Astrocyte (in vitro differentiated cells and primary cell): ENCODE measurements at regions not wholly inside any gene's neighbourhood (a gene's known extent, or its start where the extent isn't known, plus 50 kb on each side); places are given as distances from the start of the nearest gene placed in this dataset.

Experiments
- DNase-seq: peaks from one replicate; pipeline ENCODE4 v3.0.0-alpha.2; 2010; ENCODE audit warnings: low read depth
- FAIRE-seq: peaks from 2 replicates; lab custom pipeline; 2011; peaks lifted over from hg19 to GRCh38; lab: Jason Lieb, UNC
- H2AFZ ChIP-seq: 2 replicates; pipeline ENCODE4 v1.6.0; 2012; ENCODE audit warnings: low read depth, low read length, inconsistent platforms
- H3K27ac ChIP-seq: 2 replicates; pipeline ENCODE4 v1.5.1; 2011; ENCODE audit warnings: low read depth, low read length, inconsistent platforms
- H3K27me3 ChIP-seq: 2 replicates; pipeline ENCODE4 v1.6.0; 2011; ENCODE audit warnings: low read length, inconsistent platforms; ENCODE audit not compliant: insufficient read depth
- H3K36me3 ChIP-seq: 2 replicates; pipeline ENCODE4 v1.5.1; 2011; ENCODE audit warnings: low read length, inconsistent platforms; ENCODE audit not compliant: insufficient read depth
- H3K4me1 ChIP-seq: 2 replicates; pipeline ENCODE4 v1.5.1; 2011; ENCODE audit warnings: low read length, inconsistent platforms; ENCODE audit not compliant: insufficient read depth
- H3K4me2 ChIP-seq: 2 replicates; pipeline ENCODE4 v1.6.0; 2012; ENCODE audit warnings: low read length, inconsistent platforms
- H3K4me3 ChIP-seq: 2 replicates; pipeline ENCODE4 v1.5.1; 2011; ENCODE audit warnings: low read depth, mild to moderate bottlenecking, low read length, inconsistent platforms; ENCODE audit not compliant: insufficient read depth
- H3K79me2 ChIP-seq: 2 replicates; pipeline ENCODE4 v1.6.0; 2012; ENCODE audit warnings: mild to moderate bottlenecking, low read length, inconsistent platforms; ENCODE audit not compliant: insufficient read depth
- H3K9ac ChIP-seq: 2 replicates; pipeline ENCODE4 v1.6.0; 2012; ENCODE audit warnings: mild to moderate bottlenecking, low read length, inconsistent platforms
- H3K9me3 ChIP-seq: 2 replicates; pipeline ENCODE4 v1.5.1; 2012; ENCODE audit warnings: low read depth, mild to moderate bottlenecking, low read length, inconsistent platforms; ENCODE audit not compliant: insufficient read depth
- H4K20me1 ChIP-seq: 2 replicates; pipeline ENCODE4 v1.6.0; 2012; ENCODE audit warnings: low read length, inconsistent platforms; ENCODE audit not compliant: insufficient read depth
- H3K27ac Mint-ChIP-seq: one replicate; pipeline ENCODE4 v1.8.0; 2021; ENCODE audit warnings: mild to moderate bottlenecking, mixed read lengths; ENCODE audit not compliant: unreplicated experiment
- H3K27me3 Mint-ChIP-seq: one replicate; pipeline ENCODE4 v1.8.0; 2021; ENCODE audit warnings: low read depth, mixed read lengths; ENCODE audit not compliant: unreplicated experiment
- H3K36me3 Mint-ChIP-seq: one replicate; pipeline ENCODE4 v1.8.0; 2021; ENCODE audit warnings: low read depth, mixed read lengths; ENCODE audit not compliant: unreplicated experiment
- H3K4me1 Mint-ChIP-seq: one replicate; pipeline ENCODE4 v1.8.0; 2021; ENCODE audit warnings: low read depth, mixed read lengths; ENCODE audit not compliant: unreplicated experiment
- H3K4me3 Mint-ChIP-seq: one replicate; pipeline ENCODE4 v1.8.0; 2021; ENCODE audit warnings: mild to moderate bottlenecking, moderate library complexity, mixed read lengths; ENCODE audit not compliant: unreplicated experiment
- H3K9me3 Mint-ChIP-seq: one replicate; pipeline ENCODE4 v1.8.0; 2021; ENCODE audit warnings: mild to moderate bottlenecking, mixed read lengths; ENCODE audit not compliant: unreplicated experiment
- EZH2 ChIP-seq: IDR thresholded peaks from 2 replicates; pipeline ENCODE4 v1.6.1; 2012; ENCODE audit warnings: mild to moderate bottlenecking, low read length, inconsistent platforms; ENCODE audit not compliant: insufficient read depth
- TF ChIP-seq, protein P1 (sequence below): IDR thresholded peaks from 2 replicates; pipeline ENCODE4 v1.5.1; 2011; ENCODE audit warnings: low read depth, mild to moderate bottlenecking, inconsistent platforms, low read length, moderate library complexity; ENCODE audit not compliant: insufficient read depth

DNA sequence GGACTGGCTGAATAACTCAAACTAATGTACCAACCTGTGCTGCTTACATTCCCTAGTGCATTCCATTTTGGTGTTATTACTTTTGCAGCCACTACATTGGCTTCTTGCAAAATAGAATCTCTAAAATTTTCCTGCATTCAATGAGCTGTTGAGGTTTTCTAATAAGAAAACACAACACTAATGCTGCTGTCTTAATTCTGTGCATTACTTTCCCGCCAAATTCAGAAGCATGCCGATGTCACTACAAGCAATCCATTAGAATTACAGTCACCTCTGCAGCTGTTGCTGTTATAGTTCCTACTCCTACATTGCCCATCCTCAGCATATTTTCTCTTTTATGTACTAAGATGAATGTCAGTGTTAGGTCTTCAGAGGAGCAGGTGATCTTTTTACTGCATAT, 359.5 kb downstream of the HACE1 start:
- DNase-seq (no peak), FAIRE-seq (no peak)
- Histone ChIP-seq H3K4me2 (no peak overlapping the region), H3K4me3 (no peak overlapping the region), H3K9ac (no peak overlapping the region), H3K27me3 (no peaks in the 10 kb centered on the region), H3K79me2 (no peaks in the 10 kb centered on the region), H3K27ac (no peak overlapping the region), H4K20me1 (no peaks in the 10 kb centered on the region), H3K4me1 (no peaks in the 10 kb centered on the region), H3K9me3 (no peaks in the 10 kb centered on the region), H3K36me3 (no peaks in the 10 kb centered on the region), H2AFZ (no peak overlapping the region)
- Mint-ChIP-seq H3K4me3 (no peak overlapping the region), H3K4me1 (no peaks in the 10 kb centered on the region), H3K27ac (no peak overlapping the region), H3K36me3 (no peaks in the 10 kb centered on the region), H3K27me3 (no peaks in the 10 kb centered on the region), H3K9me3 (no peaks in the 10 kb centered on the region)
- no peak for TF ChIP-seq EZH2
- TF ChIP-seq, protein P1, sequence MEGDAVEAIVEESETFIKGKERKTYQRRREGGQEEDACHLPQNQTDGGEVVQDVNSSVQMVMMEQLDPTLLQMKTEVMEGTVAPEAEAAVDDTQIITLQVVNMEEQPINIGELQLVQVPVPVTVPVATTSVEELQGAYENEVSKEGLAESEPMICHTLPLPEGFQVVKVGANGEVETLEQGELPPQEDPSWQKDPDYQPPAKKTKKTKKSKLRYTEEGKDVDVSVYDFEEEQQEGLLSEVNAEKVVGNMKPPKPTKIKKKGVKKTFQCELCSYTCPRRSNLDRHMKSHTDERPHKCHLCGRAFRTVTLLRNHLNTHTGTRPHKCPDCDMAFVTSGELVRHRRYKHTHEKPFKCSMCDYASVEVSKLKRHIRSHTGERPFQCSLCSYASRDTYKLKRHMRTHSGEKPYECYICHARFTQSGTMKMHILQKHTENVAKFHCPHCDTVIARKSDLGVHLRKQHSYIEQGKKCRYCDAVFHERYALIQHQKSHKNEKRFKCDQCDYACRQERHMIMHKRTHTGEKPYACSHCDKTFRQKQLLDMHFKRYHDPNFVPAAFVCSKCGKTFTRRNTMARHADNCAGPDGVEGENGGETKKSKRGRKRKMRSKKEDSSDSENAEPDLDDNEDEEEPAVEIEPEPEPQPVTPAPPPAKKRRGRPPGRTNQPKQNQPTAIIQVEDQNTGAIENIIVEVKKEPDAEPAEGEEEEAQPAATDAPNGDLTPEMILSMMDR = no peak

DNA sequence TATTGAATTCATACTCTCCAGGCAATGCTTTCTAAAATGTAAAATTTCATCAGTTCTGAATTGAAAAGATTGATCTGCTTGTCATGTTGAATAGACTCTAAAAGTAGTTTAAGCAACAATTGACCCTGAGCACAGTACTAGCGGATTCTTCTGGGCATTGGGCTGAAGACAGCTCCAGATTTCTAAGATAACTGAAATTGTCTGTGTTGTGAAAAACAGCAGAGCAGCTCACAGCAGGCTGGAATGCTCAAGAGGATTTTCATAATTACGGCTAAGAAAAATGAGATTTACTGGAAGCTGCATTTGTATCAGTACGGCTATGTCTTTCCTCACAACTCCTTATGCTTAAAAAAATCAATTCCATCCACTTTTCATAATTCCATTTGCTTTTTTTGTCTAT, 373.7 kb downstream of the HACE1 start:
- H3K27ac ChIP-seq = no peak overlapping the region
- no peaks in the 10 kb centered on the region for H3K36me3 ChIP-seq
- DNase-seq (no peak), FAIRE-seq (no peak)
- H3K79me2 ChIP-seq = no peaks in the 10 kb centered on the region
- Mint-ChIP-seq H3K36me3 (no peaks in the 10 kb centered on the region), H3K27ac (no peak overlapping the region), H3K27me3 (no peaks in the 10 kb centered on the region), H3K9me3 (peaks cover 2% of the 10 kb centered on the region), H3K4me3 (no peak overlapping the region), H3K4me1 (no peaks in the 10 kb centered on the region)
- TF ChIP-seq EZH2 = no peak
- TF ChIP-seq, protein P1 = no peak
- H3K4me1 ChIP-seq = no peaks in the 10 kb centered on the region
- no peaks in the 10 kb centered on the region for H3K27me3 ChIP-seq
- no peak overlapping the region for H3K4me2 ChIP-seq
- H3K9ac ChIP-seq = no peak overlapping the region
- H3K9me3 ChIP-seq = no peaks in the 10 kb centered on the region
- no peaks in the 10 kb centered on the region for H4K20me1 ChIP-seq
- H2AFZ ChIP-seq = no peak overlapping the region
- H3K4me3 ChIP-seq = no peak overlapping the region

DNA sequence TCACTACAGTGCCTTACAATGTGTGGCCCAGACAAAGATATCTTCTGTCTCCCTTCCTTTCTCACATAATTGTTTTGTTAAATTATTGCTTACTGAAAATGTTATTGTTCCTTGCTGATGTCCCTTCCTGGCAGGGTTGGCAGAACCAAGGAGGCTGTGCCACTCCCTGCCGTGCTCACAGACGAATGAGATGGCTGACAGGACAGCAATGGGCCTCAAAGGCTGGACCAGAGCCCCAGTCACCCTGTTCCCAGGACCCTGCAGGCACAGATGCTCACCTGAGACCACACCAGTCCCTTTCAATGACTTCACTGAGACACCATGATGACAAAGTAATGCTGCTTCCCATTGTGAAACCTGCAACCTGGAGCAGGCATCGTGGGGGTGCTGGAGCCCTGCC, 375.1 kb downstream of the HACE1 start:
- Histone ChIP-seq H2AFZ (no peak overlapping the region), H3K79me2 (no peaks in the 10 kb centered on the region), H3K4me3 (no peak overlapping the region), H3K27ac (no peak overlapping the region), H3K36me3 (no peaks in the 10 kb centered on the region), H3K9me3 (no peaks in the 10 kb centered on the region), H4K20me1 (no peaks in the 10 kb centered on the region), H3K4me1 (no peaks in the 10 kb centered on the region), H3K9ac (no peak overlapping the region), H3K4me2 (no peak overlapping the region), H3K27me3 (no peaks in the 10 kb centered on the region)
- peaks cover 2% of the 10 kb centered on the region for H3K9me3 Mint-ChIP-seq
- H3K27me3 Mint-ChIP-seq = no peaks in the 10 kb centered on the region
- FAIRE-seq (no peak), DNase-seq (no peak)
- no peaks in the 10 kb centered on the region for H3K36me3 Mint-ChIP-seq
- no peaks in the 10 kb centered on the region for H3K4me1 Mint-ChIP-seq
- H3K27ac Mint-ChIP-seq = no peak overlapping the region
- TF ChIP-seq EZH2 = no peak
- TF ChIP-seq, protein P1 = no peak
- H3K4me3 Mint-ChIP-seq = no peak overlapping the region
